DND-41 (cell line): ENCODE measurements at regions not wholly inside any gene's neighbourhood (a gene's known extent, or its start where the extent isn't known, plus 50 kb on each side); places are given as distances from the start of the nearest gene placed in this dataset.

Experiments
- ATAC-seq: fragments of 200-7000 bp; cut with Tn5 transposase; 3 replicates; pipeline ENCODE4 v1.9.1; 2021; ENCODE audit warnings: low read depth; ENCODE audit not compliant: insufficient read depth
- DNase-seq: peaks from one replicate; pipeline ENCODE4 v3.0.0-alpha.2; 2020
- H2AFZ ChIP-seq: 2 replicates; pipeline ENCODE4 v1.6.0; 2012; ENCODE audit warnings: low read depth, low read length
- H3K27ac ChIP-seq: 2 replicates; pipeline ENCODE4 v1.5.1; 2012; ENCODE audit warnings: low read length, inconsistent platforms
- H3K27me3 ChIP-seq: fragments of 200-600 bp; sonication (generic); 2 replicates; pipeline ENCODE4 v1.6.0; 2012; ENCODE audit warnings: low read length, mild to moderate bottlenecking, inconsistent platforms; ENCODE audit not compliant: insufficient read depth, poor library complexity
- H3K36me3 ChIP-seq: 2 replicates; pipeline ENCODE4 v1.5.1; 2012; ENCODE audit warnings: low read length, inconsistent platforms; ENCODE audit not compliant: insufficient read depth
- H3K4me1 ChIP-seq: 2 replicates; pipeline ENCODE4 v1.5.1; 2012; ENCODE audit warnings: mild to moderate bottlenecking, low read length; ENCODE audit not compliant: insufficient read depth
- H3K4me2 ChIP-seq: 2 replicates; pipeline ENCODE4 v1.6.0; 2012; ENCODE audit warnings: mild to moderate bottlenecking, moderate library complexity, low read length, inconsistent platforms; ENCODE audit not compliant: insufficient read depth
- H3K4me3 ChIP-seq, 2 experiments: fragments of 200-600 bp in 1 of 2; shearing (Covaris generic) in 1 of 2; 2 replicates each; pipeline ENCODE4 v1.5.1; 2012 to 2016; ENCODE audit warnings: inconsistent platforms in 2 of 2, low read length in 2 of 2, mild to moderate bottlenecking in 2 of 2, low read depth in 1 of 2, moderate library complexity in 1 of 2
- H3K79me2 ChIP-seq: 2 replicates; pipeline ENCODE4 v1.6.0; 2012; ENCODE audit warnings: low read length, inconsistent platforms; ENCODE audit not compliant: insufficient read depth
- H3K9ac ChIP-seq: 2 replicates; pipeline ENCODE4 v1.6.0; 2012; ENCODE audit warnings: low read depth, mild to moderate bottlenecking, inconsistent platforms, low read length, moderate library complexity
- H3K9me3 ChIP-seq: 2 replicates; pipeline ENCODE4 v1.5.1; 2012; ENCODE audit warnings: low read length, moderate library complexity, mild to moderate bottlenecking, inconsistent platforms; ENCODE audit not compliant: insufficient read depth, severe bottlenecking
- H4K20me1 ChIP-seq: 2 replicates; pipeline ENCODE4 v1.6.0; 2012; ENCODE audit warnings: low read length; ENCODE audit not compliant: insufficient read depth
- CTCF ChIP-seq: IDR thresholded peaks from 2 replicates; pipeline ENCODE4 v1.5.1; 2012; ENCODE audit warnings: borderline replicate concordance, low read length, moderate library complexity, mild to moderate bottlenecking; ENCODE audit not compliant: poor library complexity, severe bottlenecking; ENCODE audit errors: extremely low read depth
- EZH2 ChIP-seq: IDR thresholded peaks from 3 replicates; pipeline ENCODE4 v1.6.1; 2012; ENCODE audit warnings: borderline replicate concordance, low read depth, mild to moderate bottlenecking, moderate library complexity, low read length, inconsistent platforms; ENCODE audit not compliant: severe bottlenecking

GRCh38 chr6:104396077-104396476 lies 463.6 kb downstream of the HACE1 start:
- Histone ChIP-seq H3K27me3 (no peaks in the 10 kb centered on the region), H3K36me3 (no peaks in the 10 kb centered on the region), H3K9me3 (no peaks in the 10 kb centered on the region), H4K20me1 (no peaks in the 10 kb centered on the region), H3K4me2 (no peak overlapping the region), H3K79me2 (no peaks in the 10 kb centered on the region), H3K27ac (no peak overlapping the region), H3K4me3 (no peak overlapping the region), H3K4me1 (no peaks in the 10 kb centered on the region), H2AFZ (no peak overlapping the region), H3K9ac (no peak overlapping the region)
- TF ChIP-seq EZH2: no peak
- TF ChIP-seq CTCF: no peak
- no peak for ATAC-seq
- no peak for DNase-seq

GRCh38 chr6:104381907-104382306 lies 477.8 kb downstream of the HACE1 start:
- H4K20me1 ChIP-seq: no peaks in the 10 kb centered on the region
- H2AFZ ChIP-seq: no peak overlapping the region
- H3K79me2 ChIP-seq: no peaks in the 10 kb centered on the region
- H3K27me3 ChIP-seq: no peaks in the 10 kb centered on the region
- no peaks in the 10 kb centered on the region for H3K36me3 ChIP-seq
- H3K9ac ChIP-seq: no peak overlapping the region
- ATAC-seq: no peak
- no peaks in the 10 kb centered on the region for H3K9me3 ChIP-seq
- H3K4me2 ChIP-seq: no peak overlapping the region
- no peaks in the 10 kb centered on the region for H3K4me1 ChIP-seq
- no peak overlapping the region for H3K27ac ChIP-seq
- no peak for TF ChIP-seq CTCF
- no peak for TF ChIP-seq EZH2
- DNase-seq: no peak
- no peak overlapping the region for H3K4me3 ChIP-seq

- H4K20me1 ChIP-seq: no peaks in the 10 kb centered on the region
- DNase-seq (no peak), ATAC-seq (no peak)
Observed at GRCh38 chr6:104365451-104366234, 494.1 kb downstream of the HACE1 start.

More at GRCh38 chr6:104365451-104366234, 494.1 kb downstream of the HACE1 start:
- Histone ChIP-seq H3K4me1 (no peaks in the 10 kb centered on the region), H3K27me3 (no peaks in the 10 kb centered on the region), H3K36me3 (no peaks in the 10 kb centered on the region), H3K9me3 (no peaks in the 10 kb centered on the region), H3K4me2 (no peak overlapping the region), H2AFZ (no peak overlapping the region), H3K9ac (no peak overlapping the region), H3K4me3 (no peak overlapping the region), H3K79me2 (no peaks in the 10 kb centered on the region), H3K27ac (no peak overlapping the region)
- TF ChIP-seq CTCF (no peak), EZH2 (no peak)
